Muscle of leg (tissue), 3 donors: ENCODE measurements at regions not wholly inside any gene's neighbourhood (a gene's known extent, or its start where the extent isn't known, plus 50 kb on each side); places are given as distances from the start of the nearest gene placed in this dataset.

Source experiments
- DNase-seq: peaks from one replicate; pipeline ENCODE4 v3.0.0; 2013
- H3K27ac ChIP-seq: one replicate; pipeline ENCODE4 v1.5.1; 2013; ENCODE audit warnings: mild to moderate bottlenecking, low read length, control low read depth
- H3K27me3 ChIP-seq: one replicate; pipeline ENCODE4 v1.6.1; 2013; ENCODE audit warnings: low read length; ENCODE audit not compliant: control insufficient read depth, insufficient read depth
- H3K36me3 ChIP-seq: one replicate; pipeline ENCODE4 v1.6.1; 2013; ENCODE audit warnings: low read length; ENCODE audit not compliant: control insufficient read depth, insufficient read depth
- H3K4me1 ChIP-seq: one replicate; pipeline ENCODE4 v1.6.1; 2013; ENCODE audit warnings: low read length; ENCODE audit not compliant: control insufficient read depth, insufficient read depth
- H3K4me3 ChIP-seq: one replicate; pipeline ENCODE4 v1.5.1; 2013; ENCODE audit warnings: low read length, control low read depth
- H3K9me3 ChIP-seq: replicated peaks from 2 replicates; pipeline ENCODE4 v1.6.1; 2013; ENCODE audit warnings: low read depth, low read length; ENCODE audit not compliant: control insufficient read depth
- WGBS: methylation state at CpG from one replicate; pipeline ENCODE4 v1.1.5; 2013; ENCODE audit warnings: missing lambda C conversion rate; ENCODE audit not compliant: insufficient coverage; 5-methylcytosine and 5-hydroxymethylcytosine counted together

DNA sequence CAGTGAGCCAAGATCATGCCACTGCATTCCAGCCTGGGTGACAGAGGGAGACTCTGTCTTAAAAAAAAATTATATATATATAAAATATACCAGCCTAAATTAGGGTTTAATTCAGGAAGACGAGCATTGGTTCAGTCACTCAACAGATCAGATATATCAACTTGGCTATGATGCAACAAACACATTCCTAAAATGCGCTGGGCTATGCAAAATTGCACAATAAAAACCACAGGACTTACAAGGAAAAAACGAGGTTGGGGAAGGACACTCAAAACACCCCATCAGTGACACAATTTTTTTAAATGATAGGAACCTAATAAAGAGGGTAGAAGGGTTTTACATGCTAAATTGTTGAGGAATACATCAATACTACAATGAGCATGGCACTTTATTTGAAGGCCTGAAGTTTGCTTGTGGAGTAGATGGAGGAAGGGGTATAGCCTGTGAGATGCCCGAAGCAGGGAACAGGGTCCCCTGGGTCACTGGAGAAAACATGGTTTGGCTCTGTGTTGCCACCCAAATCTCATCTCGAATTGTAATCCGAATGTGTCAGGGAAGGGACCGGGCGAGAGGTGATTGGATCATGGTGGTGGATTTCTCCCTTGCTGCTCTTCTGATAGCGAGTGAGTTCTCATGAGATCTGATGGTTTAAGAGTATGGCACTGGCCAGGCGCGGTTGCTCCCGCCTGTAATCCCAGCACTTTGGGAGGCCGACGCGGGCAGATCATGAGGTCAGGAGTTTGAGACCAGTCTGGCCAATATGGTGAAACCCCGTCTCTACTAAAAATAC is 71.2 kb downstream of the TNFAIP2 start:
- no peak for DNase-seq
- WGBS = 94% methylated on average over 10 of the region's 16 CpGs
- Histone ChIP-seq H3K9me3 (no peaks in the 10 kb centered on the region), H3K4me1 (peaks cover 12% of the 10 kb centered on the region), H3K27me3 (peaks cover 18% of the 10 kb centered on the region), H3K36me3 (no peaks in the 10 kb centered on the region), H3K27ac (no peak overlapping the region), H3K4me3 (no peak overlapping the region)

- 81% methylated on average over 9 of the region's 22 CpGs for WGBS
- Histone ChIP-seq H3K4me3 (no peak overlapping the region), H3K27ac (no peak overlapping the region), H3K9me3 (peaks cover 2% of the 10 kb centered on the region), H3K27me3 (peaks cover 5% of the 10 kb centered on the region), H3K4me1 (peaks cover 12% of the 10 kb centered on the region), H3K36me3 (no peaks in the 10 kb centered on the region)
- DNase-seq = no peak
Measured at GRCh38 chr14:103195828-103196615, 72.8 kb downstream of the TNFAIP2 start.

- DNase-seq = no peak
- 92% methylated on average over 4 of the region's 11 CpGs for WGBS
- Histone ChIP-seq H3K27ac (no peak overlapping the region), H3K9me3 (peaks cover 3% of the 10 kb centered on the region), H3K36me3 (no peaks in the 10 kb centered on the region), H3K4me3 (no peak overlapping the region), H3K4me1 (peaks cover 12% of the 10 kb centered on the region), H3K27me3 (peaks cover 7% of the 10 kb centered on the region)
Measured at GRCh38 chr14:103196716-103197115, 73.5 kb downstream of the TNFAIP2 start.

DNA sequence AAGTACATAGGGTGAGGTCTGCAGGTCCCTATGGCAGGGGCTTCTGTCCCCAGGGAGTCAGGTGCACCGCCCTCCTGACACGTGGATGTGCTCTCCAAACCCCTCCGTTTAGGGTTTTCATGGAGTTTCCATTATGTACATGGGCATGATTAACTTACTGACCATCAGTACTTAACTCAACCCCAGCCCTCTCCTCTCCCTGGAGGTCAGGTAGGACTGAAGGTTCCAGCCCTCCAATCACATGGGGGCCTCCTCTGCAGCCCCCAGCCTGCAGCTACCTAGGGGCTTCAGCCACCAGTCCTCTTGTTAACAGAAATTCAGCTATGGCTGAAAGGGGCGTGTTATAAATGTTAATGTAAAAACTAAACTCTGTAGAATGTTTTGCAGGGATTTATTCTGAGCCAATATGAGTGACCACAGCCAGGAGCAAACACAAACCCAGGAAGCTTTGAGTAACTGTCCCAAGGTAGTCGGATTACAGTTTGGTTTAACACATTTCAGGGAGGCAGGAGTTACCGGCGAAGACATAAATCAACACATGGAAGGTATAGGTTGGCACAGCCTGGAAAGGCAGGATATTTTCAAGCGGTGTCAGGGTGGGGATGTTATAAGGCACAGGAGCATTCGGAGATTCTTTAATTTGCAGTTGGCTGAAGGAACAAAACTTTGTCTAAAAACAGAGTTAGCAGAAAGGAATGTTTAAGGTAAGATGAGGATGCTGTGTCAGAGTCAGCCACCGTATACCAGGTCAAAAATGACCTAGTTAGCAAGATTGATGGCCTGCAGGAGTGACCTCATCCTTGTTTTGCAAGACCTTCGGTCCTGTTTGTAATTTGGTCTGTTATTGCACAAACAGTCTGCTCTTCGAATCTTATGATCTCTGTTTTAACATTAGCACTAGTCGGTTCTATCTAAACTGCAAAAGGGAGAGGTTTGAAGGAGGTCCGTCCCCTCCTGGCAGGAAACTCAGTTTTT is 75.2 kb downstream of the TNFAIP2 start:
- peak overlapping the region; percentile 76 for H3K27ac ChIP-seq
- H3K36me3 ChIP-seq = no peaks in the 10 kb centered on the region
- H3K4me3 ChIP-seq = no peak overlapping the region
- H3K9me3 ChIP-seq = peaks cover 3% of the 10 kb centered on the region
- WGBS = 34% methylated on average over 7 of the region's 14 CpGs
- H3K27me3 ChIP-seq = peaks cover 7% of the 10 kb centered on the region
- DNase-seq = peak; percentile 61
- H3K4me1 ChIP-seq = peaks cover 7% of the 10 kb centered on the region

DNA sequence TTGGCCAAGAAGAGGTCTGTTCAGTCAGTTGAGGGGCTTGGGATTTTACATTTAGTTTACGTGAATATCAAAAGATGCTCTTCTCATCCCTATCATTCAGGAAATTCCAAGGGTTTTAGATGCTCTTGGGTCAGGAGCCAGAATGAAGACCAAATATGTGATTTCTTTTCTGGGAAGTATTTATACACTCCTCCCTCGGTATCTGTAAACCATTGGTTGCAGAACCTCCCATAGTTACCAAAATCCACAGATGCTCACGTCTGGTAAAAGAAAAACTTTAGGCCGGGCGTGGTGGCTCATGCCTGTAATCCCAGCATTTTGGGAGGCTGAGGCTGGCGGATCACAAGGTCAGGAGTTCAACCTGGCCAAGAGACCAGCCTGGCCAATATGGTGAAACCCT is 75.9 kb downstream of the TNFAIP2 start:
- peak overlapping the region; percentile 76 for H3K27ac ChIP-seq
- WGBS = 71% methylated on average over 5 of the region's 6 CpGs
- no peak overlapping the region for H3K4me3 ChIP-seq
- H3K4me1 ChIP-seq = peaks cover 7% of the 10 kb centered on the region
- peaks cover 5% of the 10 kb centered on the region for H3K27me3 ChIP-seq
- H3K36me3 ChIP-seq = no peaks in the 10 kb centered on the region
- H3K9me3 ChIP-seq = peaks cover 9% of the 10 kb centered on the region
- peak; percentile 84 for DNase-seq

DNA sequence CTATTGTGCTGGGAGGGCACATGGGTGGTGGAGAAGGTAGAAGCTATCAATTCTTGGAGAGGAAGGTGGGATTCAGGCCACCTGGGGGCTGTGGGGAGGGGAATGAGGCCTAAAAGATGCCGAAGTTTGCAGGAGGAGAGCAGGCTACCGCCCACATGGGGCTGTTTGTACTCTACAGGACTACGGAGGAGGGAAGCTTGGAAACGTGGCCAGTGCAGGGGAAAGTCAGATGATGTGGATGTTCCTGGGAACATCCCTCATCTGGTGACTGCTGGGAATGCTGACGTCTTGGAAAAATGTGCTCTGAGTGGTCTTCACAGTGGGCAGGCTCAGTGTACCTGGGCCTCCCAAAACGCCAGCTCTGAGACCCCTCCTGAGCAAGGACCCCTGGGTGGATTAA is 78.5 kb downstream of the TNFAIP2 start:
- Histone ChIP-seq H3K36me3 (no peaks in the 10 kb centered on the region), H3K4me1 (peaks cover 17% of the 10 kb centered on the region), H3K27ac (no peak overlapping the region), H3K9me3 (peaks cover 25% of the 10 kb centered on the region), H3K4me3 (no peak overlapping the region), H3K27me3 (peaks cover 12% of the 10 kb centered on the region)
- WGBS = 41% methylated on average over 5 of the region's 6 CpGs
- peak; percentile 28 for DNase-seq

DNA sequence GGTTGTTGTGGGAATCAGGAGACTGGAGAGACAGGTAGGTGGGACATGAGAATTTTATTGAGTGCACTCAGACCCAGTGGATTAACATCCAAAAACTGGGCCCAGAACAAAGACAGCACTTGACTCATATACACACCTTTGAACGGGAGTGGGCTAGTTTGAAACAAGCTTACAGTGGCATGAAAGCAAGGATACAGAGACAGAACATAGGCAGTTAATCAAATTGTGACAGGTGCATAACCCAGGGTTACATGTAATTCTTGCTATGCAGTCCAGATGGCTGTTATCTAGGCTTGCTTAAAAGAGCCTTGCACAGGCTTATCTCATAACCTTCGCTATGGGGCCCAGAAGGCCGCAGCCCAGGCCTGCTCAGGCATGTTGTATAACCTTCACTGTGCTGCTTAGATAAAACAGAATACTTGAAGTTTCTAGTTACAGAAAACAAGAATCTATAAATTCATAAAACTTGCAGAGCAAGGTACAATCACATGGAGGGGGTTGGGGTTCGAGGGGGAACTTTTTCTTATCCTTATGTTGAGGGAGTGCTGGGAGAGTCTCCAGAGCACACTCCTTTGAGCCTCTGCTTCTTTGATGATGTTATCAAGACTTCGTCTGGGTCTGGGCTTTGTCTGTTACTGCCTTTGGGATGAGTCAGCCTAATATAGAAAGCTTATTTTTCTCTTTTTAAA is 81.7 kb downstream of the TNFAIP2 start:
- Histone ChIP-seq H3K27ac (no peak overlapping the region), H3K4me1 (peaks cover 25% of the 10 kb centered on the region), H3K27me3 (peaks cover 33% of the 10 kb centered on the region), H3K36me3 (no peaks in the 10 kb centered on the region), H3K4me3 (no peak overlapping the region), H3K9me3 (peaks cover 25% of the 10 kb centered on the region)
- no peak for DNase-seq
- WGBS = no CpG with 5 or more reads among the region's 5 CpGs

GRCh38 chr14:103205541-103205906 is 82.3 kb downstream of the TNFAIP2 start:
- peaks cover 33% of the 10 kb centered on the region for H3K27me3 ChIP-seq
- H3K27ac ChIP-seq = peak overlapping the region; percentile 88
- H3K36me3 ChIP-seq = no peaks in the 10 kb centered on the region
- no peak for DNase-seq
- WGBS = 94% methylated on average over 3 of the region's 3 CpGs
- peaks cover 25% of the 10 kb centered on the region for H3K4me1 ChIP-seq
- no peak overlapping the region for H3K4me3 ChIP-seq
- peaks cover 25% of the 10 kb centered on the region for H3K9me3 ChIP-seq

GRCh38 chr14:103206023-103206481 is 82.8 kb downstream of the TNFAIP2 start:
- Histone ChIP-seq H3K27ac (peak overlapping the region; percentile 88), H3K4me3 (peak overlapping the region; percentile 31), H3K27me3 (peaks cover 31% of the 10 kb centered on the region), H3K36me3 (no peaks in the 10 kb centered on the region), H3K4me1 (peaks cover 25% of the 10 kb centered on the region), H3K9me3 (peaks cover 23% of the 10 kb centered on the region)
- WGBS = 85% methylated on average over 4 of the region's 4 CpGs
- peak; percentile 61 for DNase-seq
